ENCODE measurements at regions not wholly inside any gene's neighbourhood (a gene's known extent, or its start where the extent isn't known, plus 50 kb on each side); places are given as distances from the start of the nearest gene placed in this dataset.

- TF ChIP-seq EZH2 (IDR thresholded peaks at IDR 0.05; ENCODE audit: borderline replicate concordance, low read length) (no peak), CTCF (IDR thresholded peaks at IDR 0.05; ENCODE audit: low read length) (no peak)
Measured at GRCh38 chr1:172823534-172823933, 164.6 kb downstream of the FASLG start.
